ENCODE measurements at regions not wholly inside any gene's neighbourhood (a gene's known extent, or its start where the extent isn't known, plus 50 kb on each side); places are given as distances from the start of the nearest gene placed in this dataset.

GRCh38 chr7:80287400-80288174 lies 153.0 kb downstream of the GNAI1 start:
- Histone ChIP-seq H3K9me3 (ENCODE audit: low read depth, low read length, poor library complexity, severe bottlenecking) (no peaks in the 10 kb centered on the region), H3K27ac (ENCODE audit: low read depth, low read length, poor library complexity, severe bottlenecking) (no peak overlapping the region), H3K4me3 (ENCODE audit: low read depth, low read length, poor library complexity, severe bottlenecking) (no peak overlapping the region), H3K27me3 (replicated peaks; ENCODE audit: insufficient read depth, low read depth, low read length, poor library complexity) (no peaks in the 10 kb centered on the region), H3K36me3 (ENCODE audit: insufficient read depth, low read length, poor library complexity, severe bottlenecking) (no peaks in the 10 kb centered on the region), H3K4me1 (ENCODE audit: insufficient read depth, low read length, poor library complexity, severe bottlenecking) (no peaks in the 10 kb centered on the region)
- ChIA-PET CTCF (no interaction called here), POLR2A (ENCODE audit: low non-redundant PET) (no interaction called here)
- TF ChIP-seq, protein P1, sequence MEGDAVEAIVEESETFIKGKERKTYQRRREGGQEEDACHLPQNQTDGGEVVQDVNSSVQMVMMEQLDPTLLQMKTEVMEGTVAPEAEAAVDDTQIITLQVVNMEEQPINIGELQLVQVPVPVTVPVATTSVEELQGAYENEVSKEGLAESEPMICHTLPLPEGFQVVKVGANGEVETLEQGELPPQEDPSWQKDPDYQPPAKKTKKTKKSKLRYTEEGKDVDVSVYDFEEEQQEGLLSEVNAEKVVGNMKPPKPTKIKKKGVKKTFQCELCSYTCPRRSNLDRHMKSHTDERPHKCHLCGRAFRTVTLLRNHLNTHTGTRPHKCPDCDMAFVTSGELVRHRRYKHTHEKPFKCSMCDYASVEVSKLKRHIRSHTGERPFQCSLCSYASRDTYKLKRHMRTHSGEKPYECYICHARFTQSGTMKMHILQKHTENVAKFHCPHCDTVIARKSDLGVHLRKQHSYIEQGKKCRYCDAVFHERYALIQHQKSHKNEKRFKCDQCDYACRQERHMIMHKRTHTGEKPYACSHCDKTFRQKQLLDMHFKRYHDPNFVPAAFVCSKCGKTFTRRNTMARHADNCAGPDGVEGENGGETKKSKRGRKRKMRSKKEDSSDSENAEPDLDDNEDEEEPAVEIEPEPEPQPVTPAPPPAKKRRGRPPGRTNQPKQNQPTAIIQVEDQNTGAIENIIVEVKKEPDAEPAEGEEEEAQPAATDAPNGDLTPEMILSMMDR (conservative IDR thresholded peaks at IDR 0.05; ENCODE audit: low read depth, low read length) = no peak
- TF ChIP-seq EZH2 (IDR thresholded peaks at IDR 0.05; ENCODE audit: borderline replicate concordance, low read depth, low read length, poor library complexity, severe bottlenecking) = no peak
- DNase-seq (ENCODE audit: low spot score) = no peak
- intact Hi-C loops (cut with micrococcal nuclease; ENCODE audit: unreplicated experiment) = loop anchor here (5.0 to 10.0 kb wide), 2 partner anchors 193 to 230 kb away; no protein-coding TSS in a partner anchor
- no TSS peak for BruUV-seq (replicated peaks)

DNA sequence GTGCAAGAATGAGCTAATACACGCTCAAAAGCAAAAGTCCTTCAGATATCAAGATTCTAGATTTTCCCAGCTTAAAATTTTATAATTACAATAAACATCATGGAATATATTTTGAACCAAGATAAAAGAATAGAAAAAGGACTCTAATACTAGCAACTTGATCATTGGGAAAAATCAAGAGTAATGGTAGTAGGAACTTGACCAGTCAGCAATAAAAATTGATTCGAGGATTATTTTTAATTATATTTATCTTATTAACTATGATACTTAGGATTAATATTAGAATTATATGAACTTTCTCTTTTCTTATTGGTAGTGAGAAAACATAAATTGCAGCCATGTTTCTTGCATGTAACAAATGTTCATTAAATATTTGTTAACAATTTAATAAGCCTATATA lies 152.0 kb downstream of the GNAI1 start:
- H3K4me1 ChIP-seq (ENCODE audit: insufficient read depth, low read length, poor library complexity, severe bottlenecking) = no peaks in the 10 kb centered on the region
- DNase-seq (ENCODE audit: low spot score) = no peak
- no peak for TF ChIP-seq EZH2 (IDR thresholded peaks at IDR 0.05; ENCODE audit: borderline replicate concordance, low read depth, low read length, poor library complexity, severe bottlenecking)
- TF ChIP-seq, protein P1 (conservative IDR thresholded peaks at IDR 0.05; ENCODE audit: low read depth, low read length) = no peak
- no peaks in the 10 kb centered on the region for H3K9me3 ChIP-seq (ENCODE audit: low read depth, low read length, poor library complexity, severe bottlenecking)
- intact Hi-C loops (cut with micrococcal nuclease; ENCODE audit: unreplicated experiment) = loop anchor here (5.0 to 10.0 kb wide), 2 partner anchors 192 to 229 kb away; no protein-coding TSS in a partner anchor
- H3K27me3 ChIP-seq (replicated peaks; ENCODE audit: insufficient read depth, low read depth, low read length, poor library complexity) = no peaks in the 10 kb centered on the region
- no TSS peak for BruUV-seq (replicated peaks)
- no peak overlapping the region for H3K4me3 ChIP-seq (ENCODE audit: low read depth, low read length, poor library complexity, severe bottlenecking)
- ChIA-PET CTCF (no interaction called here), POLR2A (ENCODE audit: low non-redundant PET) (no interaction called here)
- no peak overlapping the region for H3K27ac ChIP-seq (ENCODE audit: low read depth, low read length, poor library complexity, severe bottlenecking)
- H3K36me3 ChIP-seq (ENCODE audit: insufficient read depth, low read length, poor library complexity, severe bottlenecking) = no peaks in the 10 kb centered on the region

- intact Hi-C loops (cut with micrococcal nuclease; ENCODE audit: unreplicated experiment) = loop anchor here (5.0 to 10.0 kb wide), 2 partner anchors 190 to 228 kb away; no protein-coding TSS in a partner anchor
- TF ChIP-seq, protein P1 (conservative IDR thresholded peaks at IDR 0.05; ENCODE audit: low read depth, low read length) = no peak
- TF ChIP-seq EZH2 (IDR thresholded peaks at IDR 0.05; ENCODE audit: borderline replicate concordance, low read depth, low read length, poor library complexity, severe bottlenecking) = no peak
- DNase-seq (ENCODE audit: low spot score) = no peak
- CTCF ChIA-PET = no interaction called here
- Histone ChIP-seq H3K9me3 (ENCODE audit: low read depth, low read length, poor library complexity, severe bottlenecking) (no peaks in the 10 kb centered on the region), H3K4me1 (ENCODE audit: insufficient read depth, low read length, poor library complexity, severe bottlenecking) (peaks cover under 1% of the 10 kb centered on the region), H3K4me3 (ENCODE audit: low read depth, low read length, poor library complexity, severe bottlenecking) (no peak overlapping the region), H3K27ac (ENCODE audit: low read depth, low read length, poor library complexity, severe bottlenecking) (no peak overlapping the region), H3K27me3 (replicated peaks; ENCODE audit: insufficient read depth, low read depth, low read length, poor library complexity) (no peaks in the 10 kb centered on the region), H3K36me3 (ENCODE audit: insufficient read depth, low read length, poor library complexity, severe bottlenecking) (no peaks in the 10 kb centered on the region)
- POLR2A ChIA-PET (ENCODE audit: low non-redundant PET) = no interaction called here
- no TSS peak for BruUV-seq (replicated peaks)
Measured at GRCh38 chr7:80284855-80285254, 150.2 kb downstream of the GNAI1 start.

Measured in A673 (cell line).